Fibroblast of villous mesenchyme (primary cell): ENCODE measurements at regions not wholly inside any gene's neighbourhood (a gene's known extent, or its start where the extent isn't known, plus 50 kb on each side); places are given as distances from the start of the nearest gene placed in this dataset.

Experiments used
- DNase-seq: peaks from one replicate; pipeline ENCODE4 v3.0.0-alpha.2; 2010; ENCODE audit warnings: low read depth
- H3K4me3 ChIP-seq: 2 replicates; pipeline ENCODE4 v1.5.1; 2011; ENCODE audit warnings: low read depth, mild to moderate bottlenecking, low read length
- CTCF ChIP-seq: IDR thresholded peaks from 2 replicates; pipeline ENCODE4 v1.5.1; 2012; ENCODE audit warnings: low read depth, mild to moderate bottlenecking, low read length; ENCODE audit not compliant: insufficient read depth

GRCh38 chr4:122012735-122013134 is 60.9 kb upstream of the TRPC3 start:
- H3K4me3 ChIP-seq = no peak overlapping the region
- DNase-seq = peak; percentile 37
- TF ChIP-seq CTCF = no peak

GRCh38 chr4:122010610-122011009 is 58.8 kb upstream of the TRPC3 start:
- H3K4me3 ChIP-seq = no peak overlapping the region
- TF ChIP-seq CTCF = no peak
- no peak for DNase-seq

GRCh38 chr4:122009524-122009923 is 57.7 kb upstream of the TRPC3 start:
- DNase-seq = no peak
- no peak overlapping the region for H3K4me3 ChIP-seq
- TF ChIP-seq CTCF = no peak

GRCh38 chr4:122007016-122007415 is 55.2 kb upstream of the TRPC3 start:
- DNase-seq = no peak
- H3K4me3 ChIP-seq = no peak overlapping the region
- no peak for TF ChIP-seq CTCF

GRCh38 chr4:122005064-122005755 is 53.4 kb upstream of the TRPC3 start:
- TF ChIP-seq CTCF = no peak
- DNase-seq = peak; percentile 81
- no peak overlapping the region for H3K4me3 ChIP-seq

- peak; percentile 56 for DNase-seq
- no peak overlapping the region for H3K4me3 ChIP-seq
- peak; percentile 64 for TF ChIP-seq CTCF
These were observed 51.5 kb upstream of the TRPC3 start for GRCh38 chr4:122003335-122003734.
